ENCODE measurements at regions not wholly inside any gene's neighbourhood (a gene's known extent, or its start where the extent isn't known, plus 50 kb on each side); places are given as distances from the start of the nearest gene placed in this dataset.

- DNase-seq (ENCODE audit: low read depth in 4 of 4, low spot score in 1 of 4) = no peak
Measured at GRCh38 chr13:26838821-26839220, 78.2 kb upstream of the GPR12 start.

- DNase-seq (ENCODE audit: low read depth in 4 of 4, low spot score in 1 of 4) = no peak
Measured at GRCh38 chr13:26837997-26838396, 77.4 kb upstream of the GPR12 start.

GRCh38 chr13:26837102-26837501 lies 76.5 kb upstream of the GPR12 start:
- DNase-seq (ENCODE audit: low read depth in 4 of 4, low spot score in 1 of 4) = no peak

- no peak for DNase-seq (ENCODE audit: low read depth in 4 of 4, low spot score in 1 of 4)
Measured at GRCh38 chr13:26836626-26837025, 76.0 kb upstream of the GPR12 start.

- no peak for DNase-seq (ENCODE audit: low read depth in 4 of 4, low spot score in 1 of 4)
Measured at GRCh38 chr13:26834646-26835045, 74.1 kb upstream of the GPR12 start.

GRCh38 chr13:26831336-26831908 lies 70.8 kb upstream of the GPR12 start:
- no peak for DNase-seq (ENCODE audit: low read depth in 4 of 4, low spot score in 1 of 4)

GRCh38 chr13:26829716-26830115 lies 69.1 kb upstream of the GPR12 start:
- DNase-seq (ENCODE audit: low read depth in 4 of 4, low spot score in 1 of 4) = no peak

GRCh38 chr13:26824581-26824980 lies 64.0 kb upstream of the GPR12 start:
- no peak for DNase-seq (ENCODE audit: low read depth in 4 of 4, low spot score in 1 of 4)

GRCh38 chr13:26822146-26822545 lies 61.6 kb upstream of the GPR12 start:
- no peak for DNase-seq (ENCODE audit: low read depth in 4 of 4, low spot score in 1 of 4)

GRCh38 chr13:26821672-26822071 lies 61.1 kb upstream of the GPR12 start:
- DNase-seq (ENCODE audit: low read depth in 4 of 4, low spot score in 1 of 4) = no peak

- no peak for DNase-seq (ENCODE audit: low read depth in 4 of 4, low spot score in 1 of 4)
Measured at GRCh38 chr13:26820871-26821270, 60.3 kb upstream of the GPR12 start.

- DNase-seq (ENCODE audit: low read depth in 4 of 4, low spot score in 1 of 4) = no peak
Measured at GRCh38 chr13:26819046-26819445, 58.5 kb upstream of the GPR12 start.

GRCh38 chr13:26816881-26817280 lies 56.3 kb upstream of the GPR12 start:
- no peak for DNase-seq (ENCODE audit: low read depth in 4 of 4, low spot score in 1 of 4)

- DNase-seq (ENCODE audit: low read depth in 4 of 4, low spot score in 1 of 4) = no peak
Measured at GRCh38 chr13:26813980-26814348, 53.4 kb upstream of the GPR12 start.

GRCh38 chr13:26813321-26813979 lies 52.9 kb upstream of the GPR12 start:
- no peak for DNase-seq (ENCODE audit: low read depth in 4 of 4, low spot score in 1 of 4)

- DNase-seq (ENCODE audit: low read depth in 4 of 4, low spot score in 1 of 4) = no peak
Measured at GRCh38 chr13:26811581-26811980, 51.0 kb upstream of the GPR12 start.

All from stimulated activated CD4-positive, alpha-beta T cell treated with anti-CD3 and anti-CD28 coated beads, Interleukin-1b, Interleukin-23, amount 100 ng/mL, for 24 hours (primary cell).